ENCODE measurements at regions not wholly inside any gene's neighbourhood (a gene's known extent, or its start where the extent isn't known, plus 50 kb on each side); places are given as distances from the start of the nearest gene placed in this dataset.

DNA sequence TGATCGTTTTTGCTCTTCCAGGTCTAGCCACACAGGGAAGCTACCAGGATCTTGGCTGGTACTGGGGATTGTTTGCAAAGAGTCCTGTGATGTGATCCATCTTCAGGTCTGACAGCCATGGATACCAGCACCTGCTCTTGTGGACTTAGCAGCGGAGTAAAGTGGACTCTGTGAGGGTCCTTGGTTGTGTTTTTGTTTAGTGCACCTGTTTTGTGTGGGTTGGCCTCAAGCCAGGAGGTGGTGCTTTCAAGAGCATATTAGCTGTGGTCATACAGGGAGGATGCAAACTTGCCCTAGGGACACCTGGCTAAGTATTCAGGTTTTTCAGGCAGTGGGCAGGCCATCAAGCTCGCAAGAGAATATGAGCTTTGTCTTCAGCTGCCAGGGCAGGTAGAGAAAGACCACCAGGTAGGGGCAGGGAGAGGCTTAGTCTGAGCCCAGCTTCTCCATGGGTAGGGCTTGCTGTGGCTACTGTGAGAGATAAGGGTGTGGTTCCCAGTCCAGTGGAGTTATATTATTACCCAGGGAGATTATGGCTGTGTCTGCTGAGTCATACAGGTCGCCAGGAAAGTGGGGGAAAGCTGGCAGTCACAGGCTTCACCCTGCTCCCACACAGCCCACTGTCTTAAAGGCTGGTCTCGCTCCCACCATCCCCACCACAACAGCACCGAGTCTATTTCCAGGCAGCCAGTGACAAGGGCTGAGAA is 293.7 kb downstream of the PCDH18 start:
- no peak overlapping the region for H3K4me3 ChIP-seq
- no peak for DNase-seq
- H3K9me3 ChIP-seq (replicated peaks in 1 of 3), result no peaks in the 10 kb centered on the region
- 63 to 80% (median 66%) methylated on average over 6 of the region's 6 CpGs for WGBS, 4 donors
- no peaks in the 10 kb centered on the region for H3K4me1 ChIP-seq (replicated peaks in 1 of 2)
- TF ChIP-seq POLR2A (IDR thresholded peaks at IDR 0.05), result no peak
- TF ChIP-seq, protein P1, sequence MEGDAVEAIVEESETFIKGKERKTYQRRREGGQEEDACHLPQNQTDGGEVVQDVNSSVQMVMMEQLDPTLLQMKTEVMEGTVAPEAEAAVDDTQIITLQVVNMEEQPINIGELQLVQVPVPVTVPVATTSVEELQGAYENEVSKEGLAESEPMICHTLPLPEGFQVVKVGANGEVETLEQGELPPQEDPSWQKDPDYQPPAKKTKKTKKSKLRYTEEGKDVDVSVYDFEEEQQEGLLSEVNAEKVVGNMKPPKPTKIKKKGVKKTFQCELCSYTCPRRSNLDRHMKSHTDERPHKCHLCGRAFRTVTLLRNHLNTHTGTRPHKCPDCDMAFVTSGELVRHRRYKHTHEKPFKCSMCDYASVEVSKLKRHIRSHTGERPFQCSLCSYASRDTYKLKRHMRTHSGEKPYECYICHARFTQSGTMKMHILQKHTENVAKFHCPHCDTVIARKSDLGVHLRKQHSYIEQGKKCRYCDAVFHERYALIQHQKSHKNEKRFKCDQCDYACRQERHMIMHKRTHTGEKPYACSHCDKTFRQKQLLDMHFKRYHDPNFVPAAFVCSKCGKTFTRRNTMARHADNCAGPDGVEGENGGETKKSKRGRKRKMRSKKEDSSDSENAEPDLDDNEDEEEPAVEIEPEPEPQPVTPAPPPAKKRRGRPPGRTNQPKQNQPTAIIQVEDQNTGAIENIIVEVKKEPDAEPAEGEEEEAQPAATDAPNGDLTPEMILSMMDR (IDR thresholded peaks at IDR 0.05), result no peak
- no peaks in the 10 kb centered on the region for H3K27me3 ChIP-seq
- H3K27ac ChIP-seq, result no peak overlapping the region
- H3K36me3 ChIP-seq (replicated peaks in 1 of 2), result no peaks in the 10 kb centered on the region
- intact Hi-C loops (cut with DNase I), result no loop called here

DNA sequence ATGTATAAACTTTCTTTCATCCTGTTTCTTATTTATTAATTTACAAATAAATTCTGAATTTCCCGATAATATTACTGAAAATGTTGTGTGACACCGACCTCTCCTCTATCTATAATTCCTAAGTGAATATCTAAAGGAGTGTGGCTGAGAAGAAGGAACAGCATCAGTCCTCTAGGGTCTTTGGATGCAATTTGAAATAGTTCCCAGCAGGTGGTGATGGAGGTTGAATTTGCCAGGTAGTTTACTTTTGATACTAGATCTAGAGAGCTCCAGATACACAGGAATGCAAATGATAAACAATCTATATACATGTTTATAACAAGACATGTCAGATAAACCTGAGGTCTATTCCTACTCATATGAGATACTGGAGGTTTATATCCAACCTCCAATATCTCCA is 305.4 kb downstream of the PCDH18 start:
- no peak for TF ChIP-seq POLR2A (IDR thresholded peaks at IDR 0.05)
- TF ChIP-seq, protein P1 (IDR thresholded peaks at IDR 0.05), result peak in 1 of 6 experiments; percentile 18
- Histone ChIP-seq H3K9me3 (replicated peaks in 1 of 3) (no peaks in the 10 kb centered on the region), H3K36me3 (replicated peaks in 1 of 2) (no peaks in the 10 kb centered on the region), H3K27me3 (no peaks in the 10 kb centered on the region), H3K4me1 (replicated peaks in 1 of 2) (no peaks in the 10 kb centered on the region), H3K4me3 (no peak overlapping the region), H3K27ac (no peak overlapping the region)
- DNase-seq, result no peak
- intact Hi-C loops (cut with DNase I), result no loop called here
- 56 to 85% (median 64%) methylated on average over 2 of the region's 2 CpGs for WGBS, 4 donors

DNA sequence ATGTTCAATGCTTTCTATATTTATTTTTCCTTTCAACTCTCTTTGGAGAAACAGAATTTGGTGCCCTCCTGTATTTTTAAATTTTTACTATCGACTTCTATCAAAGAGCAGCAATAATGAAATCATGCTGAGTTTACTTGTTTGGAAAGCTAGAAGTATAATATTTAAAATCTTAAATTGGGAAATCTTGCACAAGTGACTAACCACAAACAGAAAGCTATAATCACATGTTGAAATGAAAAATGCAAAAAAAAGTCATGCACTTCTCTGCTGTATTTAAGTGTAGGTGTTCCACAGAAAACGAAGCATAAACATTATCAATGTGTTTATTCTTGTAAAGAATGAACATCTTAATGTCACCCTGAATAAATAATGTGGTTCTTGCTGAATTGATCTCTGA is 306.1 kb downstream of the PCDH18 start:
- Histone ChIP-seq H3K27me3 (no peaks in the 10 kb centered on the region), H3K27ac (no peak overlapping the region), H3K4me1 (replicated peaks in 1 of 2) (no peaks in the 10 kb centered on the region), H3K9me3 (replicated peaks in 1 of 3) (no peaks in the 10 kb centered on the region), H3K4me3 (no peak overlapping the region), H3K36me3 (replicated peaks in 1 of 2) (no peaks in the 10 kb centered on the region)
- TF ChIP-seq, protein P1 (IDR thresholded peaks at IDR 0.05), result no peak
- TF ChIP-seq POLR2A (IDR thresholded peaks at IDR 0.05), result no peak
- intact Hi-C loops (cut with DNase I), result no loop called here
- DNase-seq, result no peak
- 65 to 73% (median 68%) methylated on average over 2 of the region's 2 CpGs for WGBS, 4 donors

DNA sequence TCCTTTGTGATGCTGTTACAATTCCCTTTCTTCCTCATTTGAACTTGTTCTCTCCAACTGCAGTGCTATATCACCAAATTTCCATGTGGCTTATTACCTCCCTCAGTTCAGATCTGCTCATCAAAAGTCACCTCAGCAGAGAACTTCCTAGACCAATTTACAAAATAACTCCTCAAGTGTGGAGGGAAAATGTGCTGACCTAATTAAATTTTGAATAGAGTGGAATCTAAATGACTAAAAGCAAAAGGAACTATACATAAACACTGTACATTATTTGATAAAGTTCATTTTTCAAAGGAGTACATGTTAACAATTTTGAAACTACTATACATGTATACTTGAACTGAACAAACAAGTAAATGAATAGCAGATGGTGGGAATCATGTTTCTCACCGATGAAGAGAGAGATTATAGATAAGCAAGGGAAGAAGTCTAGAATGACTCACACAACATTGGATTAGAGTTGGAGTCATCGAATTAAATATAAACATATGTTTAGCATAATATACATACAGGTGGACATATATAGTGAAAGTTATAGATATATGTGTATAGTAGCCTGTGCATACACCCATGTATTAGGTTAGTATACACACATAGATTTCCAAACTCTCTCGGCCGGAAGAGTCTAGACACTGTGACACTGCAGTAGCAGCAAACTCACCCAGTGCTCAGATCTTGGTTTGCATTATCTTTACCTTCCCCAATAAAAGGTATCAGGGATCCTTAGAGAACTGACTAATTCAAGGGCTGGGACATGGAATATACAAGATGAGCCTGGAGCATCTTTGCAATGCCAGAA is 318.7 kb downstream of the PCDH18 start:
- TF ChIP-seq, protein P1 (IDR thresholded peaks at IDR 0.05), result no peak
- TF ChIP-seq POLR2A (IDR thresholded peaks at IDR 0.05), result no peak
- H3K27ac ChIP-seq, result no peak overlapping the region
- intact Hi-C loops (cut with DNase I), result no loop called here
- WGBS, 4 donors, result 79 to 85% (median 80%) methylated on average over 4 of the region's 4 CpGs
- H3K9me3 ChIP-seq (replicated peaks in 1 of 3), result no peaks in the 10 kb centered on the region
- H3K27me3 ChIP-seq, result no peaks in the 10 kb centered on the region
- no peak overlapping the region for H3K4me3 ChIP-seq
- no peak for DNase-seq
- H3K36me3 ChIP-seq (replicated peaks in 1 of 2), result no peaks in the 10 kb centered on the region
- H3K4me1 ChIP-seq (replicated peaks in 1 of 2), result no peaks in the 10 kb centered on the region
